ENCODE measurements at regions not wholly inside any gene's neighbourhood (a gene's known extent, or its start where the extent isn't known, plus 50 kb on each side); places are given as distances from the start of the nearest gene placed in this dataset.

DNA sequence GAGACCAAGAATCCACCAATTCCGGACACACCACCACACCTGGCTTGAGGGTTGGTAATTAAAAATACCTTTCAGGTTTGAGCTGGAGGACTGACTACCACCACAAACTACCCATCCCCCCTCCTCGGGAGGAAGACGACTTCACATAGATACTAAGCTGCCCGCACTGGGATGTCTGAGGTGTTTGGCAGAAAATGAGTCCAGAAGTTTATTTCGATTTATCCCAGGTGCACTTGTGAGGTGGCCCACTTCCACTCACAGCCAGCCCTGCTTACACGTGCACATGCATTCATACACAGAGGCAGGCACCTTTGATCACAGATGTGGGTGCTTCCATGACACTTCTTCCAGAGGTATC, 187.1 kb downstream of the ID4 start:
- no peaks in the 10 kb centered on the region for H3K36me3 Mint-ChIP-seq (ENCODE audit: low read depth)
- H3K4me3 Mint-ChIP-seq: no peak overlapping the region
- no peaks in the 10 kb centered on the region for H3K9me3 Mint-ChIP-seq
- H3K27me3 Mint-ChIP-seq (ENCODE audit: low read depth, poor library complexity): peaks cover 7% of the 10 kb centered on the region
- TF ChIP-seq, protein P1, sequence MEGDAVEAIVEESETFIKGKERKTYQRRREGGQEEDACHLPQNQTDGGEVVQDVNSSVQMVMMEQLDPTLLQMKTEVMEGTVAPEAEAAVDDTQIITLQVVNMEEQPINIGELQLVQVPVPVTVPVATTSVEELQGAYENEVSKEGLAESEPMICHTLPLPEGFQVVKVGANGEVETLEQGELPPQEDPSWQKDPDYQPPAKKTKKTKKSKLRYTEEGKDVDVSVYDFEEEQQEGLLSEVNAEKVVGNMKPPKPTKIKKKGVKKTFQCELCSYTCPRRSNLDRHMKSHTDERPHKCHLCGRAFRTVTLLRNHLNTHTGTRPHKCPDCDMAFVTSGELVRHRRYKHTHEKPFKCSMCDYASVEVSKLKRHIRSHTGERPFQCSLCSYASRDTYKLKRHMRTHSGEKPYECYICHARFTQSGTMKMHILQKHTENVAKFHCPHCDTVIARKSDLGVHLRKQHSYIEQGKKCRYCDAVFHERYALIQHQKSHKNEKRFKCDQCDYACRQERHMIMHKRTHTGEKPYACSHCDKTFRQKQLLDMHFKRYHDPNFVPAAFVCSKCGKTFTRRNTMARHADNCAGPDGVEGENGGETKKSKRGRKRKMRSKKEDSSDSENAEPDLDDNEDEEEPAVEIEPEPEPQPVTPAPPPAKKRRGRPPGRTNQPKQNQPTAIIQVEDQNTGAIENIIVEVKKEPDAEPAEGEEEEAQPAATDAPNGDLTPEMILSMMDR (IDR thresholded peaks at IDR 0.05): no peak
- no peak overlapping the region for H3K27ac Mint-ChIP-seq
- H3K4me1 Mint-ChIP-seq: no peaks in the 10 kb centered on the region
- DNase-seq: no peak

DNA sequence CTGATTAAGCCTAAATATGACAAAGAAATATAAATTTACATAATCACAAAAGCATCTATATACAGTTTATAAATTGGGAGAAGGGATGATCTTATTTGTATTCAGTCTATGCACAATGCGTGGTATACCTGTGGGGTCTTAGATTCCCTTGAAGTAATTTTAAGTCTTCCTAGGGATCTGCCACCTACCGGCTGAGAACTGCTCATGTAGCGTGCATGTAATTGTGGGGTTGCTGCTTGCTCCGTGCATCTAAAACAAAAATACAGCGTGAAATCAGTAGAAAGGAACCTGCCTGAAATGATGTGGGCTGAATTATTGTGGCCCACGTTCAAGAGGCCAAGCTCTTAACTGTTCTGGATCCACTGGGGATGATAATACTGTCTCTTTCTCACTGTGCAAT, 187.3 kb downstream of the MBOAT1 start:
- Mint-ChIP-seq H3K9me3 (no peaks in the 10 kb centered on the region), H3K4me1 (no peaks in the 10 kb centered on the region), H3K4me3 (no peak overlapping the region), H3K36me3 (ENCODE audit: low read depth) (no peaks in the 10 kb centered on the region), H3K27me3 (ENCODE audit: low read depth, poor library complexity) (peaks cover 7% of the 10 kb centered on the region), H3K27ac (no peak overlapping the region)
- DNase-seq: no peak
- TF ChIP-seq, protein P1 (IDR thresholded peaks at IDR 0.05): no peak

DNA sequence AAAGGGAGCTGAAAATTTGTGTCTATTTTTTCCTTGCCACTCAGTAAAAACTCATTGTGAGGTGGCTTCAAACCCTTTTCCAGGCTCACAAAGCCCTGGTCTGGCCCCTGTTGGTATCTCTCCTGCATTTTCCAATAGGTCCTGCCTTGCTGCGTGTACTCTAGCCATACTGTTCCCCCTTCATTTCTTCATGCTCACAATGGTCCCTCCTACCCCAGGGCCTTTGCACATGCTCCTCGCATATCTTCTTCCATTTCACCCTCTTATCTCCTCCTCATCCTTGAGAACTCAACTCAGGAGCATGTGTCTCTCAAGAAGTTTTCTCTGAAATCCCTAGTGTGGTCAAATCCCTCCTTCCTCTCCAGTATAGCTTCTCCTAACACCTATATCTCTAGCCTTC, 186.6 kb downstream of the MBOAT1 start:
- H3K27ac Mint-ChIP-seq: no peak overlapping the region
- H3K9me3 Mint-ChIP-seq: no peaks in the 10 kb centered on the region
- peaks cover 7% of the 10 kb centered on the region for H3K27me3 Mint-ChIP-seq (ENCODE audit: low read depth, poor library complexity)
- no peaks in the 10 kb centered on the region for H3K36me3 Mint-ChIP-seq (ENCODE audit: low read depth)
- H3K4me3 Mint-ChIP-seq: no peak overlapping the region
- TF ChIP-seq, protein P1 (IDR thresholded peaks at IDR 0.05): no peak
- H3K4me1 Mint-ChIP-seq: no peaks in the 10 kb centered on the region
- no peak for DNase-seq

DNA sequence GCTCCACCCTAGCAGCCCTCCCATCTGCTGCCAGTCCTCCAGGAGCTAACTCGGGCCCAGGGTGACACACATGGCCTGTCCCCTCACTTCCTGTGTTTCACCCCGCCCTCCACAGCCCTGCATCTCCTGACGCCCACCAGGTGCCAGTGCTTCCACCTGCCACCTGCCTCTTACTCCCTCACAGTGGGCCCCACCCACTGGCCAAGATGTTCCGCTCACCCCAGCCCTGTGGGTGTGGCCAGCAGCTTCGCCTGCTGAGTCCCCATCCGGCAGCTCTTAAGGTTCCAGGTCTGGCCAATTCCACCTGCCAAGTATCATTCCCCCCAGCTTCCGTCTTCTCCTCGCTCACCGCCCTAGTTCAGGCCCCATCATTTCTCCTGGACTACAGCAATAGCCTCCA, 184.1 kb downstream of the MBOAT1 start:
- Mint-ChIP-seq H3K4me1 (no peaks in the 10 kb centered on the region), H3K36me3 (ENCODE audit: low read depth) (no peaks in the 10 kb centered on the region), H3K4me3 (no peak overlapping the region), H3K27me3 (ENCODE audit: low read depth, poor library complexity) (peaks cover 3% of the 10 kb centered on the region), H3K9me3 (peaks cover 3% of the 10 kb centered on the region), H3K27ac (no peak overlapping the region)
- no peak for DNase-seq
- TF ChIP-seq, protein P1 (IDR thresholded peaks at IDR 0.05): no peak

DNA sequence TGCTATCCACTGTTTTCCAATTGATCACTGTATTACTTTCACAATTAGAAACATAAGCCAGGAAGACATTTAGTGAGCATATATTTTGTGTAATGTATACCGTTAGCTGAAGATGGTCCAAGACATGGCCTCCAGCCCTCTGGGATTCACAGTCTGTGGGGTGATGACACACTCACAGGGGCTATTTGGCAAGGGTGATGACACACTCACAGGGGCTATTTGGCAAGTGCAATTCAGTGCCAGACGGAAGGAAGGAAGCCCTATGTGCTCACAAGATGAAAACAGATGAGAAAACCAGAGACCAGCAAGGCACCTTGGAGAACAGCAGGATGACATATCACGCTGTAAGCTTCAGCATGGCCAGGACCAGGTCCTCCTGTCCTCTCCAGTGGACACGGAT, 183.7 kb downstream of the MBOAT1 start:
- Mint-ChIP-seq H3K9me3 (peaks cover 5% of the 10 kb centered on the region), H3K4me1 (no peaks in the 10 kb centered on the region), H3K27ac (no peak overlapping the region), H3K27me3 (ENCODE audit: low read depth, poor library complexity) (peaks cover 3% of the 10 kb centered on the region), H3K36me3 (ENCODE audit: low read depth) (no peaks in the 10 kb centered on the region), H3K4me3 (no peak overlapping the region)
- DNase-seq: no peak
- TF ChIP-seq, protein P1 (IDR thresholded peaks at IDR 0.05): no peak

DNA sequence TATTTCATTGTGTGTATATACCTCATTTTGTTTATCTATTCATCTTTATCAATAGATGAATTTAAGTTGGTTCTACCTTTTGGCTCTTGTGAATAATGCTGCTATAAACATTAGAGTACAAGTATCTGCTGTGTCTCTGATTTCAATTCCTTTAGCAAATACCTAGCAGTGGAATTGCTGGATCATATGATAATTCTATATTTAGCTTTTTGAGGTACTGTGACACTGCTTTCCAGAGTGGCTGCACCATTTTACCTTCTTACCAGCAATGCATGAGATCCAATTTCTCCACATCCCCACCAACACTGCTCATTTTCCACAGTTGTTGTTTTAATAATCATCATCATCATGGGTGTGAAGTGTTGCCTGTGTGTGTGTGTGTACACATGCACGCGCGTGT, 182.3 kb downstream of the MBOAT1 start:
- Mint-ChIP-seq H3K27me3 (ENCODE audit: low read depth, poor library complexity) (peaks cover 3% of the 10 kb centered on the region), H3K4me3 (no peak overlapping the region), H3K36me3 (ENCODE audit: low read depth) (no peaks in the 10 kb centered on the region), H3K9me3 (peaks cover 5% of the 10 kb centered on the region), H3K4me1 (peaks cover 9% of the 10 kb centered on the region), H3K27ac (no peak overlapping the region)
- DNase-seq: no peak
- TF ChIP-seq, protein P1 (IDR thresholded peaks at IDR 0.05): no peak
